ENCODE measurements at regions not wholly inside any gene's neighbourhood (a gene's known extent, or its start where the extent isn't known, plus 50 kb on each side); places are given as distances from the start of the nearest gene placed in this dataset.
"Not testable (repeated sequence)": the region's sequence is repeated elsewhere in the genome, so short reads cannot be mapped to it uniquely, and the experiment has no call there.

DNA sequence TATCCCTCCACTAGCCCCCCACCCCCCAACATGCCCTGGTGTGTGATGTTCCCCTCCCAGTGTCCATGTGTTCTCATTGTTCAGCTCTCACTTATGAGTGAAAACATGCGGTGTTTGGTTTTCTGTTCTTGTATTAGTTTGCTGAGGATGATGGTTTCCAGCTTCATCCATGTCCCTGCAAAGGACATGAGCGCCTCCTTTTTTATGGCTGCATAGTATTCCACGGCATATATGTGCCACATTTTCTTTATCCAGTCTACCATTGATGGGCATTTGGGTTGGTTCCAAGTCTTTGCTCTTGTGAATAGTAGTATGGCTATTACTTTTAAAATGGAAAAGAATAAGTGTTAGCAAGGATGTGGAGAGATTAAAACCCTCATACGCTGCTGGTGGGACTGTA is 50.8 kb upstream of the FAM171A1 start:
- TF ChIP-seq, protein P1, sequence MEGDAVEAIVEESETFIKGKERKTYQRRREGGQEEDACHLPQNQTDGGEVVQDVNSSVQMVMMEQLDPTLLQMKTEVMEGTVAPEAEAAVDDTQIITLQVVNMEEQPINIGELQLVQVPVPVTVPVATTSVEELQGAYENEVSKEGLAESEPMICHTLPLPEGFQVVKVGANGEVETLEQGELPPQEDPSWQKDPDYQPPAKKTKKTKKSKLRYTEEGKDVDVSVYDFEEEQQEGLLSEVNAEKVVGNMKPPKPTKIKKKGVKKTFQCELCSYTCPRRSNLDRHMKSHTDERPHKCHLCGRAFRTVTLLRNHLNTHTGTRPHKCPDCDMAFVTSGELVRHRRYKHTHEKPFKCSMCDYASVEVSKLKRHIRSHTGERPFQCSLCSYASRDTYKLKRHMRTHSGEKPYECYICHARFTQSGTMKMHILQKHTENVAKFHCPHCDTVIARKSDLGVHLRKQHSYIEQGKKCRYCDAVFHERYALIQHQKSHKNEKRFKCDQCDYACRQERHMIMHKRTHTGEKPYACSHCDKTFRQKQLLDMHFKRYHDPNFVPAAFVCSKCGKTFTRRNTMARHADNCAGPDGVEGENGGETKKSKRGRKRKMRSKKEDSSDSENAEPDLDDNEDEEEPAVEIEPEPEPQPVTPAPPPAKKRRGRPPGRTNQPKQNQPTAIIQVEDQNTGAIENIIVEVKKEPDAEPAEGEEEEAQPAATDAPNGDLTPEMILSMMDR (IDR thresholded peaks at IDR 0.05): not testable (repeated sequence)
- not testable (repeated sequence) for TF ChIP-seq POLR2A (IDR thresholded peaks at IDR 0.05)
